KOPT-K1 (cell line): ENCODE measurements at regions not wholly inside any gene's neighbourhood (a gene's known extent, or its start where the extent isn't known, plus 50 kb on each side); places are given as distances from the start of the nearest gene placed in this dataset.
"Not testable (repeated sequence)": the region's sequence is repeated elsewhere in the genome, so short reads cannot be mapped to it uniquely, and the experiment has no call there.

Experiments
- H3K27ac ChIP-seq: fragments of 200-600 bp; sonication (generic); 2 replicates; pipeline ENCODE4 v1.5.1; 2016; ENCODE audit warnings: antibody characterized with exemption, mild to moderate bottlenecking, low read depth, low read length; ENCODE audit not compliant: poor library complexity, severe bottlenecking
- H3K36me3 ChIP-seq: fragments of 200-600 bp; sonication (generic); 2 replicates; pipeline ENCODE4 v1.5.1; 2017; ENCODE audit warnings: antibody characterized with exemption, mild to moderate bottlenecking, low read length, moderate library complexity; ENCODE audit not compliant: insufficient read depth
- H3K9me3 ChIP-seq: fragments of 200-600 bp; sonication (generic); 2 replicates; pipeline ENCODE4 v1.5.1; 2017; ENCODE audit warnings: antibody characterized with exemption, low read length, mild to moderate bottlenecking; ENCODE audit not compliant: insufficient read depth, poor library complexity, severe bottlenecking

DNA sequence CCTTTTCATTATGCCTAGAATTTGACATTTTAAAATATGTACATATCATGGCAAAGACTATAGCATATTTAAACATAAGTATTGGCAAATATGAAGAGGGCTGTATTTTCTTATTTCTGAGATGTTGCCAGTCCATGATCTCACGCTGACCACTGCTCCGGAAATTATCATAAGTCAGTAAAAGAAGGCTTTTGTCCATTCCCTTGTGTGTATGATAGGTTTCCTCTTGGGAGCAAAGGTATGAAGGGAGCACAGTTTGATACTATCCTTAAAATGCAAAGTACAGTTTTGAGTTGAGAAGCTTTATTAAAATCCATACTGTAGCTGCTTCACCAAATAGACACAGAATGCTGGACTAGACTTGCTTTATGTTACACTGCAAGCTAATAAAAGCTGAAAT is 52.6 kb upstream of the AGA start:
- no peak overlapping the region for H3K27ac ChIP-seq

DNA sequence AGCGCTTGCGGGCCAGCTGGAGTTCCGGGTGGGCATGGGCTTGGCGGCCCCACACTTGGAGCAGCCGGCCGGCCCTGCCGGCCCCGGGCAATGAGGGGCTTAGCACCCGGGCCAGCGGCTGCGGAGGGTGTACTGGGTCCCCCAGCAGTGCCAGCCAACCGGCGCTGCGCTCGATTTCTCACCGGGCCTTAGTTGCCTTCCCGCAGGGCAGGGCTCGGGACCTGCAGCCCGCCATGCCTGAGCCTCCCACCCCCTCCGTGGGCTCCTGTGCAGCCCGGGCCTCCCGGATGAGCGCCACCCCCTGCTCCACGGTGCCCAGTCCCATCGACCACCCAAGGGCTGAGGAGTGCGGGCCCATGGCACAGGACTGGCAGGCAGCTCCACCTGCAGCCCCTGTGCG is 53.4 kb upstream of the AGA start:
- H3K9me3 ChIP-seq, H3K36me3 ChIP-seq, H3K27ac ChIP-seq: not testable (repeated sequence)

More for the DNA sequence above, 52.6 kb upstream of the AGA start:
- H3K36me3 ChIP-seq: no peaks in the 10 kb centered on the region
- H3K9me3 ChIP-seq: no peaks in the 10 kb centered on the region

DNA sequence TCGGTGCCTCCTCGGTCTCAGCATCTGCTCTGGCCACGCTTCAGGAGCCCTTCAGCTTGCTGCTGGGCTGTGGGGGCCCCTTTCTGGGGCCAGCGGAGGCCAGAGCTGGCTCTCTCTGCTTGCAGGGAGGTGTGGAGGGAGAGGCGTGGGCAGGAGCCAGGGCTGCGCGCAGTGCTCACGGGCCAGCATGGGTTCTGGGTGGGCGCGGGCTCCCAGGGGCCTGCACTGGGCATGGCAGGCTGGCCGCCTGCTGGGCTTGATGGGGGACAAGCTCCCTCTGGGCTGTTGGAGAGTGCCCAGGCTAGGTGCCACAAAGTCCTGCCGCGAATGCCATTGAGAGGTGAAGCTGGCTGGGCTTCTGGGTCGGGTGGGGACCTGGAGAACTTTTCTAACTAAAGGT is 57.3 kb upstream of the AGA start:
- no peaks in the 10 kb centered on the region for H3K9me3 ChIP-seq
- H3K36me3 ChIP-seq: no peaks in the 10 kb centered on the region
- no peak overlapping the region for H3K27ac ChIP-seq

DNA sequence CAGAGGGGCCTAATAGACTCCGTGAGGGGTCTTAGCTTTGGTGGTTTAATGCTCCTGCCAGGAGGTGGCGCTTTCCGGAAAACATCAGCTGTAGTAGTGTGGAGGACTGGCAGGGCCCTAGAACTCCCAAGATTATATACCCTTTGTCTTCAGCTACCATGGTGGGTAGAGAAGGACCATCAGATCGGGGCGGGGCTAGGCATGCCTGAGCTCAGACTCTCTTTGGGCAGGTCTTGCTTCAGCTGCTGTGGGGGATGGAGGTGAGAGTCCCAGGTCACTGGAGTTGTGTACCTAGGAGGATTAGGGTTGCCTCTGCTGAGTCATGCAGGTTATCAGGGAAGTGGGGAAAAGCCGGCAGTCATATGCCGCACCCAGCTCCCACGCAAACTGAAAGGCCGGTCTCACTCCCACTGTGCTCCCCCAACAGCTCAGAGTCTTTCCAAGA is 63.0 kb upstream of the AGA start:
- Histone ChIP-seq H3K36me3 (no peaks in the 10 kb centered on the region), H3K9me3 (no peaks in the 10 kb centered on the region), H3K27ac (no peak overlapping the region)

DNA sequence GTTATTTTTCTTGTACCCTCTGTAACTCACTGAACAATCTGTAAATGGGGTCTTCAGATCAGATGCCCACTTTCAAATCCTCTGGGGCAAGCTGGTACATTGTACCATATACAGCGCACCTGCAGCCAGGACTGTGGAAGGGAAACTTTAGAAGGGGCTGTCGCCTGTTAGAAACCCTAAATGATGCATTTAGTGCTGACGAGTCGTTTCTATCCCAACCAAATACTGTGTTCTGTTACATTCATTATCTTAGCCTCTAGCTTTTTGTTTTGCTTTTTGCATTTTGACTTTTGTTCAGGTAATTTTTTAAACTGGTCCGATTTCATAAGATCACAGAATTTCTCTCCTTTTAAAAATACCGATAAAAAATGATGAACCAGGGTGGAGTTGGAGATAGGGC is 66.4 kb upstream of the AGA start:
- Histone ChIP-seq H3K27ac (no peak overlapping the region), H3K9me3 (no peaks in the 10 kb centered on the region), H3K36me3 (no peaks in the 10 kb centered on the region)

DNA sequence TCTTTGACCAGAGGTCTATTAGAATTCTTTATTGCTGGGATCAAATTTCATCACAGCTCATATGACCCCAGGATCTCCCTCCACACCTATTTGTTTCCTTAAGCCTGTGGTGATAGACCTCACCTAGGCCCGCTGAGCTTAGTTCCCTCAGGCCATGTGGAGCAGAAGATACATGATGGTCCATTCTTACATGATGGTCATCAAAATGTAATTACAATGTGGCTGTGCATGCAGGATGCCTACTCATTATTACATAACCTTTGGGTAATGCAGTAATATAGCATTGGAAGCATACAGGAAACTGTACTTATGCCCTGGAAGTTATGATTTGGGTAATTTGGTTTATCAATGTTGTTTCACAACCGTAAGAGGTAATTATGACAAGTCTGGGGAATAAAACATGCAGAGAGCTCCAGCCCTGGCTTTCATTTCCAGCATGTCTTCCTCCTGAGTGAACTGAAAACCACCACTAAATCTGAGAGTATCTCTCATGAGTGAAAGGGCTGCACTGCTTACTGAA is 67.0 kb upstream of the AGA start:
- H3K27ac ChIP-seq: no peak overlapping the region
- no peaks in the 10 kb centered on the region for H3K36me3 ChIP-seq
- no peaks in the 10 kb centered on the region for H3K9me3 ChIP-seq

DNA sequence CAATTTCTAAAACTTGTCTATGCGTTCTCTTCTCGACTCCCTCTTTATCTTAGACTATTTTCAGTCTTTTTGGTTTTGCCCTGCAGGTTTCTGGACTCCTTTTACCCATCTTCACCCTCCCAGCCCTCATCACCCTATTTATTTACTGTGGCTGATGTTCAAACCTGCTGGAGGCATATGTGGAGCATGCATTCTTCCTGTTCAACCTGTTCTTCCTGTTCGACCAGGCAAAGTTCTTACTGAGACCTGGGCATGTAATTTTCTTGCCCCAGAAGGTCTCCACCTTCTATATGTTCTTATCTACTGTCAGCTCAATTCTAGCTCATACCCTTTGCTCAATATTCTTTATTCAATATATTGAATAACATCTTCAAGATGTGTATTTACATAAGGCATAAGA is 69.4 kb upstream of the AGA start:
- H3K9me3 ChIP-seq: no peaks in the 10 kb centered on the region
- H3K27ac ChIP-seq: no peak overlapping the region
- no peaks in the 10 kb centered on the region for H3K36me3 ChIP-seq

DNA sequence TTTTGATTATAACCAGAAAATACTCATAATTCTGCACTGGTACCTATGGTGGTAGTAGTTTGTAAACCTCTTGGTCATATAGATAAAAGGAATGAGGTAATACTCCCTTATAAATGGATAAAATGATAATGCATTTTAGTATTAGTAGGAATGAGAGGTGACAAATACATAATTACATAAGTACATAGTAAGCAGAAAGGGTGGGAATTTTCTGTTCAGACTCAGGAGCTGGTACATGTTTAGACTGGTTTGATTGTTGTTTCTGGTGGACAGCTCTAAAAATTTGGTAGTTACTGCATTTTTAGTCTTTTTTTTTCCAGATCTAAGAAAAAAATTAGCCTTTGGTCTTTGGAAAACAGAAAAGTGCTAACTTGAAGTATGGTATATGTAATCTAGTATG is 70.4 kb upstream of the AGA start:
- H3K27ac ChIP-seq: no peak overlapping the region

DNA sequence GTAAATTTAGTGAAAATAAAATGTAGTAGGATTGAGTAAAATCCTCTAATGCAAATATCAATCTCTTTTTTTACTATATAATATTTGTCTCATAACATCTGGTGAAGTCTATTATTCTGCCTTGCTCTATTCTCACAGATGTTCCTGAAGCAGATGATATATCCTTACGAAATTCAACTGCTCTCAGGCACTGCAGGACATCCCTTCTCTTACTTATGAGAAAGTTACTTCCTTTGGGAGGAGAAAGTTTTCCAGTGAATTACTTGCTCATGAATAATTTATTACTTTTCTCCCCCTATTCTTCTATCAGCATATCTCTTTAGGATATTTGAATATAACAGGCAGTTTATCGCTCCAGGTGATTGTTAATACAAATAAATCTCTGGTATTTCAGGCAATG is 75.6 kb upstream of the AGA start:
- H3K27ac ChIP-seq: no peak overlapping the region
- H3K9me3 ChIP-seq: no peaks in the 10 kb centered on the region
- no peaks in the 10 kb centered on the region for H3K36me3 ChIP-seq

More for the DNA sequence above, 70.4 kb upstream of the AGA start:
- no peaks in the 10 kb centered on the region for H3K36me3 ChIP-seq
- no peaks in the 10 kb centered on the region for H3K9me3 ChIP-seq

DNA sequence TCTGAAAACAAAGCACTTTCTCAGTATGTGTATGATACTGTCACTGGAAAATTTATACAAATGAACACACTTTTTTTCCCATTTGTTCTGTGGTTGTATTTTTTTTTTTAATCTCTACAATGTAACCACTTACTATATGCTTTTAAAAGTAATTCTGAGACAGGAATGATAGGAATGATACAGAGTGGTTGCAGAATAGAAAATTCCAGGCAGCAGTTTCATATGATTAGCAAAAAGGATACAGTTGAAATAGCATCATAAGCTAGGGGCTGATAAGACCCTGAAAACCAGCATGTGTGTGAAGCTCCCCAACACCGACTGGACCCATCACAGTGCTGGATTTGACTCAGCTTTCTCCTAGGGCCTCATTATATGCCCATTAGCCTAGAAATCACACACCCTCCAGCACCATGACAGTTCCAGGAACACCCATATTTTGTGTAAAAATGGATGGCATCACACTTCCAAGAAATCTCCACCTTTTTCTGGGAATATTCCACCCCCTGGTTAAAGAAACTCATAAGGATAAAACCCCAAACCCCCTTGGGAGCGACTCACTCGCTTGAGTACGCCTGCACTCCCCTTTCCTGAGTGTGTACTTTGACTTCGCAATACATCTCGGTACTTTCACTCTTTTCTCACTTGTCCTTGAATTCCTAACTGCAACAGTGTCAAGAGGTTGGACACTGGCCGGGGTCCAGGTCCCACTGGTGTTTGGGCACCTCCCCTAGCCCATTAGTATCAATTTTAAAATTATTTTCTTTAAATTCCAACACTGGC is 77.4 kb upstream of the AGA start:
- no peaks in the 10 kb centered on the region for H3K9me3 ChIP-seq
- H3K36me3 ChIP-seq: no peaks in the 10 kb centered on the region
- H3K27ac ChIP-seq: no peak overlapping the region

DNA sequence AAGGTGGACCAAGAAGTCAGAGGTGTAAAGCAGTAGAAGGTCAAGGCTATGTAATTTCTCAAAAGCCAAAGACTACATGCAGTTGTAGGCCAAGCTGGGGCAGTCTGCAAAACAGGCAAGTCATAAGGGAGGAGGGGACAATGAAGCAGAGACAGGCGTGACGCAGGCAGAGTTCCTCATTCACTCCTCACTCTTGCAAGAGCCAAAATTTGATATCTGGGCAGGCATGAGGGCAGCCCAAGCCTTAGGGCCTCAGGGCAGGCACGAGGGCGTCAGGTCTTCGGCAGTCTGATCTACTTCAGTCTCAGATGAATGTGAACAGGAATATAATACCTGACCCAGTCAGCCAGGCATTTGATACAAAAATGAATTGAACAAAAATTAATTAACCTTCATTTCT is 86.4 kb upstream of the AGA start:
- Histone ChIP-seq H3K9me3 (no peaks in the 10 kb centered on the region), H3K27ac (no peak overlapping the region), H3K36me3 (no peaks in the 10 kb centered on the region)

DNA sequence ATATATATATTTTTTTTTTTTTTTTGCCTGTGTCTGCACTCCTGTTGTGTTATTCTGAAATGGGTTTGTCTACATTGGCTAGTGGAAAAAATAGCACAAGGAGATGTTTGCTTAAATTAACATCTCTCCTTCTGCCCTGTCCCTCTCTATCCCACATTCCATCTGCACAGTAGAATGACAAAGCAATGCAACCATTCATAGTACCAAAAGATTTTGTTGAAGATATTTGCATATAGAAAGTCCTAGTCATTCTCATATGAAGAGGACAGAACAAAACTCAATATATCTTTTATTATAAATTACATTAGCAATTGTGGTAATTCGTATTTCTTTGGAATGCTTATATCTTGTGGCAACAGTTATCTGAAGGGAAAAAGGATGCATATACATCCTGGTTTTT is 88.3 kb upstream of the AGA start:
- H3K36me3 ChIP-seq: no peaks in the 10 kb centered on the region
- no peak overlapping the region for H3K27ac ChIP-seq
- no peaks in the 10 kb centered on the region for H3K9me3 ChIP-seq

DNA sequence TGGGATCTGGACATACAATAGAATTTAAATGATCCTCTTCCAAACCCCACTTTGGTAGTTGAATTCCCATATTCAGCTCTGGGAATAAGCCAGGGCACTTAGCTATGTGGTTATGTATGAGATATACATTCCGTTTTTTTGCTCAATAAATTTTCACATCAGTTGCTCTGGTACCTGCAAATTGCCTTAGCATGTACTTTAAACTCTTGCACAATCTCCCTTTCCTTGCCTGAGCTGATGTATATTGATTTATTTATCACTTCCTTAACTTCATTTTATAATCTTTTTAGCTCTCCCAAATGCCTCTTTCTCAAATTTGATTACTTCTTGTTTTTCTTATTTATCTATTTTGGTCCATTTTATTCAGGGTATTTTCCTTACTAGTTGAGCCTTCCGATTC is 90.1 kb upstream of the AGA start:
- H3K36me3 ChIP-seq: no peaks in the 10 kb centered on the region
- no peaks in the 10 kb centered on the region for H3K9me3 ChIP-seq
- H3K27ac ChIP-seq: no peak overlapping the region

DNA sequence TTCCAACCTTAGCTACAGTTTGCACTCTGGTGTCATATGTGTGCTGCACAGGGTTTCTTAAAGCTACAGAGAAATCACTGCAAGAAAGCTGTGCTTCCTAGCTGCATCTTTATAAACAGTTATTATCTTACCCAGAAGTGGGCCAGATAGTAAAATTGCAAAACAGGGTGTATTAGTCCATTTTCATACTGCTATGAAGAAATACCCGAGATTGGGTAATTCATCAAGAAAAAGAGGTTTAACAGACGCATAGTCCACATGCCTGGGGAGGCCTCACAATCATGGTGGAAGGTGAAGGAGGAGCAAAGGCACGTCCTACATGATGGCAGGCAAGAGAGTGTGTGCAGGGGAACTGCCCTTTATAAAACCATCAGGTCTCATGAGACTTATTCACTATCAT is 92.6 kb upstream of the AGA start:
- not testable (repeated sequence) for H3K27ac ChIP-seq, H3K9me3 ChIP-seq, H3K36me3 ChIP-seq

DNA sequence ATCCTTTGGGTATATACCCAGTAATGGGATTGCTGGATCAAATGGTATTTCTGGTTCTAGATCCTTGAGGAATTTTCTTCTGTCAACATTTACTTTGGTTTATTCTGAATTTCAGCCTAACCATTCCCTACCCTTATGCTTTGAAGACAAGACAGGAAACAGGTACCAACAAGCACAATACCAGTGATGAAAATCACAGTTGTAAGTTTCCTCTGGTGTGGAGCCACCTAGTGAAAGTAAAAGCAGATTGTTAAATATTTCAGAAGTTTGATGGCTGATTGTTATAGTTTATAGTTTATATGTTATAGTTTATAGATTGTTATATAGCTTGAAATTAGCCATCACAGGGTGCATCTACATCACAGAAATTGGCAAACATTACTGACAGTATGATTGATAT is 104.5 kb upstream of the AGA start:
- Histone ChIP-seq H3K9me3 (no peaks in the 10 kb centered on the region), H3K27ac (no peak overlapping the region), H3K36me3 (no peaks in the 10 kb centered on the region)

DNA sequence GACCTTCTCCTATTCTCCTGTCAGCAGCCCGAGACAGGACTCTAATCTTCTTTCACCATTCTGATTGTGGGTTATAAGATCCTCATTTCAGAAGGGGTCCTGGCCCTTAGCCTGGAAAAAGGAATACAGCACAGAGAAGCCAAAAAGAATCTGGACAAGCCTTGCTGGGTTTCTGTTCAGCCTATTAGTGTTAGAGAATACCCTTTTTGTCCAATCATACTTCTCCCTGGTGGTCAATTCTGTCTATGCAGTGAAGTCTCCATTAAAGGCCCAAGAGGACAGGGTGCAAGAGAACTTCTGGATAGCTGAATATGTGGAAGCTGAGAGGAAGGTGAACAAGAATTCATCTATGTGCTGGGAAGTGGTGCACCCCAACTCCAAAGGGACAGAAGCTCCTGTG is 105.7 kb upstream of the AGA start:
- Histone ChIP-seq H3K36me3 (no peaks in the 10 kb centered on the region), H3K9me3 (no peaks in the 10 kb centered on the region), H3K27ac (no peak overlapping the region)
